Large intestine (tissue), 3 donors: ENCODE measurements at regions not wholly inside any gene's neighbourhood (a gene's known extent, or its start where the extent isn't known, plus 50 kb on each side); places are given as distances from the start of the nearest gene placed in this dataset.

ENCODE experiments used
- DNase-seq, 2 donors: peaks; one replicate each; pipeline versions ENCODE4 v3.0.0 to v3.0.0-alpha.2; 2013
- H3K27ac ChIP-seq: one replicate; pipeline ENCODE4 v1.5.1; 2013; ENCODE audit warnings: low read length
- H3K27me3 ChIP-seq: 2 replicates; pipeline ENCODE4 v1.6.1; 2013; ENCODE audit warnings: low read length; ENCODE audit not compliant: control insufficient read depth, insufficient read depth
- H3K36me3 ChIP-seq: 2 replicates; pipeline ENCODE4 v1.6.1; 2013; ENCODE audit warnings: low read length; ENCODE audit not compliant: control insufficient read depth, insufficient read depth
- H3K4me1 ChIP-seq: one replicate; pipeline ENCODE4 v1.6.1; 2013; ENCODE audit warnings: low read length; ENCODE audit not compliant: control insufficient read depth, insufficient read depth
- H3K4me3 ChIP-seq: one replicate; pipeline ENCODE4 v1.5.1; 2013; ENCODE audit warnings: low read length
- H3K9me3 ChIP-seq: one replicate; pipeline ENCODE4 v1.6.1; 2013; ENCODE audit warnings: mild to moderate bottlenecking, low read depth, low read length, moderate library complexity; ENCODE audit not compliant: control insufficient read depth
- WGBS: methylation state at CpG from one replicate; pipeline ENCODE4 v1.1.5; 2013; ENCODE audit warnings: low lambda C conversion rate; ENCODE audit not compliant: insufficient coverage; 5-methylcytosine and 5-hydroxymethylcytosine counted together

- Histone ChIP-seq H3K4me3 (no peak overlapping the region), H3K27me3 (no peaks in the 10 kb centered on the region), H3K27ac (no peak overlapping the region), H3K4me1 (no peaks in the 10 kb centered on the region), H3K9me3 (no peaks in the 10 kb centered on the region), H3K36me3 (no peaks in the 10 kb centered on the region)
- WGBS = 100% methylated on average over 1 of the region's 2 CpGs
- DNase-seq = no peak
Observed at GRCh38 chr20:16965401-16965800, 217.2 kb downstream of the OTOR start.

- Histone ChIP-seq H3K4me3 (no peak overlapping the region), H3K27me3 (no peaks in the 10 kb centered on the region), H3K4me1 (no peaks in the 10 kb centered on the region), H3K36me3 (no peaks in the 10 kb centered on the region), H3K9me3 (no peaks in the 10 kb centered on the region), H3K27ac (no peak overlapping the region)
- WGBS = 100% methylated on average over 1 of the region's 3 CpGs
- no peak for DNase-seq
Observed at GRCh38 chr20:16966276-16966880, 218.2 kb downstream of the OTOR start.

- no peaks in the 10 kb centered on the region for H3K9me3 ChIP-seq
- WGBS = 62% methylated on average over 2 of the region's 3 CpGs
- H3K4me1 ChIP-seq = no peaks in the 10 kb centered on the region
Observed at GRCh38 chr20:16968099-16968498, 219.9 kb downstream of the OTOR start.

GRCh38 chr20:16970776-16971175, 222.6 kb downstream of the OTOR start:
- no peaks in the 10 kb centered on the region for H3K27me3 ChIP-seq
- H3K27ac ChIP-seq = no peak overlapping the region
- 80% methylated on average over 1 of the region's 3 CpGs for WGBS
- no peaks in the 10 kb centered on the region for H3K9me3 ChIP-seq
- no peaks in the 10 kb centered on the region for H3K36me3 ChIP-seq
- DNase-seq = no peak
- no peak overlapping the region for H3K4me3 ChIP-seq
- no peaks in the 10 kb centered on the region for H3K4me1 ChIP-seq

More at GRCh38 chr20:16968099-16968498, 219.9 kb downstream of the OTOR start:
- H3K36me3 ChIP-seq = no peaks in the 10 kb centered on the region
- no peak overlapping the region for H3K27ac ChIP-seq
- no peak overlapping the region for H3K4me3 ChIP-seq
- DNase-seq = no peak
- H3K27me3 ChIP-seq = no peaks in the 10 kb centered on the region

GRCh38 chr20:16974080-16974854, 226.1 kb downstream of the OTOR start:
- Histone ChIP-seq H3K27me3 (no peaks in the 10 kb centered on the region), H3K9me3 (no peaks in the 10 kb centered on the region), H3K4me3 (no peak overlapping the region), H3K4me1 (no peaks in the 10 kb centered on the region), H3K36me3 (no peaks in the 10 kb centered on the region), H3K27ac (no peak overlapping the region)
- WGBS = no CpG with 5 or more reads among the region's 20 CpGs
- DNase-seq = no peak

- Histone ChIP-seq H3K4me1 (no peaks in the 10 kb centered on the region), H3K36me3 (no peaks in the 10 kb centered on the region), H3K9me3 (no peaks in the 10 kb centered on the region), H3K27ac (no peak overlapping the region), H3K4me3 (no peak overlapping the region), H3K27me3 (no peaks in the 10 kb centered on the region)
- DNase-seq = no peak
- no CpG with 5 or more reads among the region's 14 CpGs for WGBS
Observed at GRCh38 chr20:16974855-16975162, 226.7 kb downstream of the OTOR start.

- no peak overlapping the region for H3K27ac ChIP-seq
- H3K36me3 ChIP-seq = no peaks in the 10 kb centered on the region
- H3K9me3 ChIP-seq = no peaks in the 10 kb centered on the region
- H3K27me3 ChIP-seq = no peaks in the 10 kb centered on the region
- no peaks in the 10 kb centered on the region for H3K4me1 ChIP-seq
- WGBS = no CpG with 5 or more reads among the region's 12 CpGs
- no peak for DNase-seq
- no peak overlapping the region for H3K4me3 ChIP-seq
Observed at GRCh38 chr20:16975682-16976081, 227.5 kb downstream of the OTOR start.

- no peak overlapping the region for H3K27ac ChIP-seq
- no peaks in the 10 kb centered on the region for H3K36me3 ChIP-seq
- H3K9me3 ChIP-seq = peaks cover 3% of the 10 kb centered on the region
- no CpG with 5 or more reads among the region's 1 CpG for WGBS
- H3K4me3 ChIP-seq = no peak overlapping the region
- no peaks in the 10 kb centered on the region for H3K27me3 ChIP-seq
- no peaks in the 10 kb centered on the region for H3K4me1 ChIP-seq
- DNase-seq = no peak
Observed at GRCh38 chr20:16978497-16978896, 230.3 kb downstream of the OTOR start.

- H3K36me3 ChIP-seq = no peaks in the 10 kb centered on the region
- 100% methylated on average over 3 of the region's 4 CpGs for WGBS
- H3K27ac ChIP-seq = no peak overlapping the region
- H3K27me3 ChIP-seq = no peaks in the 10 kb centered on the region
- no peak for DNase-seq
- H3K9me3 ChIP-seq = peaks cover 3% of the 10 kb centered on the region
- H3K4me3 ChIP-seq = no peak overlapping the region
- no peaks in the 10 kb centered on the region for H3K4me1 ChIP-seq
Observed at GRCh38 chr20:16982091-16982726, 234.1 kb downstream of the OTOR start.

GRCh38 chr20:16984481-16984880, 236.3 kb downstream of the OTOR start:
- DNase-seq = no peak
- no peaks in the 10 kb centered on the region for H3K4me1 ChIP-seq
- peaks cover 3% of the 10 kb centered on the region for H3K9me3 ChIP-seq
- H3K36me3 ChIP-seq = no peaks in the 10 kb centered on the region
- H3K27me3 ChIP-seq = no peaks in the 10 kb centered on the region
- H3K27ac ChIP-seq = no peak overlapping the region
- H3K4me3 ChIP-seq = no peak overlapping the region
